Activated naive CD8-positive, alpha-beta T cell treated with anti-CD3 and anti-CD28 coated beads for 36 hours (primary cell): ENCODE measurements at regions not wholly inside any gene's neighbourhood (a gene's known extent, or its start where the extent isn't known, plus 50 kb on each side); places are given as distances from the start of the nearest gene placed in this dataset.

Experiments
- DNase-seq: peaks from one replicate; pipeline ENCODE4 v3.0.0; 2021
- H3K27ac Mint-ChIP-seq: one replicate; pipeline ENCODE4 v1.8.0; 2022; ENCODE audit warnings: mild to moderate bottlenecking, moderate library complexity, mixed read lengths
- H3K27me3 Mint-ChIP-seq: one replicate; pipeline ENCODE4 v1.8.0; 2022; ENCODE audit warnings: mild to moderate bottlenecking, mixed read lengths
- H3K36me3 Mint-ChIP-seq: one replicate; pipeline ENCODE4 v1.8.0; 2021; ENCODE audit warnings: mild to moderate bottlenecking, mixed read lengths
- H3K4me1 Mint-ChIP-seq: one replicate; pipeline ENCODE4 v1.8.0; 2021; ENCODE audit warnings: mixed read lengths
- H3K4me3 Mint-ChIP-seq: one replicate; pipeline ENCODE4 v1.8.0; 2022; ENCODE audit warnings: mild to moderate bottlenecking, moderate library complexity, mixed read lengths
- H3K9me3 Mint-ChIP-seq: one replicate; pipeline ENCODE4 v1.8.0; 2022; ENCODE audit warnings: mixed read lengths

DNA sequence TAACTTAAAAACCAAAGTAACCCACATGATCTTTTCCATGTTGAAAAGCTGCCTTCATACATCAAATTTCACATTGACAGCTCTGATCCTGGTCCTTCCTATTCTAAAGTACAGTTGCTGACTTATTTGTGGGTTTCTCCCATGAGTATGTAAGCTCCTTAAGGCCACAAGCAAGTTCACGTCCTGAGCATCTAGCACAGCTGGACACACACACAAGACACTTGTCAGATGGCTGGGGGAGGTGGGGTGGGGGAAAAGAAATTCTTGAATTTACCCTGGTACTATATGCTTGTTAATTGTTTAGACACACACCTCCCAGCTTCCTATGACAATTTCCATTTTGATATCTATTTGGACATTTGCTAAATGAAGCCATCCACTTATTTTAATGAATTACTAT is 162.8 kb downstream of the ZIC5 start:
- H3K36me3 Mint-ChIP-seq = no peaks in the 10 kb centered on the region
- H3K27ac Mint-ChIP-seq = no peak overlapping the region
- H3K4me3 Mint-ChIP-seq = no peak overlapping the region
- no peaks in the 10 kb centered on the region for H3K27me3 Mint-ChIP-seq
- H3K4me1 Mint-ChIP-seq = no peaks in the 10 kb centered on the region
- no peak for DNase-seq
- no peaks in the 10 kb centered on the region for H3K9me3 Mint-ChIP-seq

GRCh38 chr13:99806671-99807070 is 164.9 kb downstream of the ZIC5 start:
- Mint-ChIP-seq H3K27ac (no peak overlapping the region), H3K27me3 (no peaks in the 10 kb centered on the region), H3K36me3 (no peaks in the 10 kb centered on the region), H3K9me3 (no peaks in the 10 kb centered on the region), H3K4me3 (no peak overlapping the region), H3K4me1 (no peaks in the 10 kb centered on the region)
- DNase-seq = no peak

DNA sequence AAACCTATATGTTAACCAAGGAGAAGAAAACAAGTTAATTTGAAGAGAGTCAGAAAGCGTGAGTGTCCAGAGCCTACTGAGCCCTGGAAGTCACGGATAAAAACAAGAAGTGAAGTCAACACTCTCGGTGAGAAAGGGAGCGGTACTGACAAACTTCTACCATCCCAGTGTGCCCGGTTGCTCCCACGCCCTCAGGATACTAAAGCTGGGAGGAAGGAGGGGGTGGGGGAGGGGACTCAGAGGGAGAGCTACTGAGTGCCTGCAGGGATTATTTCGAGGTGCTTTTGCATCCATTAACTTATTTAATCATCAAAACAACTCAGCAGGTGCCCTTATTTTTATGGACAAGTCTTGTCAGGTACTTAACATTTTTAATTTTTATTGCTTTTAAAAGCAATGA is 166.2 kb downstream of the ZIC5 start:
- DNase-seq = no peak
- Mint-ChIP-seq H3K27me3 (no peaks in the 10 kb centered on the region), H3K9me3 (no peaks in the 10 kb centered on the region), H3K4me3 (no peak overlapping the region), H3K4me1 (no peaks in the 10 kb centered on the region), H3K36me3 (no peaks in the 10 kb centered on the region), H3K27ac (no peak overlapping the region)

DNA sequence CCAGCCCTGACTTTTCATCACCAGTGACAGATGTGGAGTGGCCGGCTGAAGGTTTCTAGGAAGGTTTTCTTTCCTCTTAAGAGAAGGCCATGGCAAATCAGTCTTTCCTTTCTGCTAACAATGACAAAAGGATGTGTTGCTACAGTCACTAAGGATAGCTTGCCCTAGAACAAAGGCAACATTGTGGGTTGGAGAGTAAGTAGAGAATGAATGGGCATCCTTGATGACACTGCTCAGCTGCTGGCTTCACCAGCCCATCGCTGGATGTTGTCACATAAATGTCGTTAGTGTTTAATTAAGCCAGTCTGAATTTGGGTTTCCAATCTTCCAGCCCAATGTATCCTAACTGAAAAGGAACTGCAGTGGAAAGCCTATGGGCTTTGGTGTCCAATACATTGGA is 168.4 kb downstream of the ZIC5 start:
- Mint-ChIP-seq H3K27me3 (no peaks in the 10 kb centered on the region), H3K4me1 (no peaks in the 10 kb centered on the region), H3K9me3 (no peaks in the 10 kb centered on the region), H3K27ac (no peak overlapping the region), H3K4me3 (no peak overlapping the region), H3K36me3 (no peaks in the 10 kb centered on the region)
- no peak for DNase-seq

DNA sequence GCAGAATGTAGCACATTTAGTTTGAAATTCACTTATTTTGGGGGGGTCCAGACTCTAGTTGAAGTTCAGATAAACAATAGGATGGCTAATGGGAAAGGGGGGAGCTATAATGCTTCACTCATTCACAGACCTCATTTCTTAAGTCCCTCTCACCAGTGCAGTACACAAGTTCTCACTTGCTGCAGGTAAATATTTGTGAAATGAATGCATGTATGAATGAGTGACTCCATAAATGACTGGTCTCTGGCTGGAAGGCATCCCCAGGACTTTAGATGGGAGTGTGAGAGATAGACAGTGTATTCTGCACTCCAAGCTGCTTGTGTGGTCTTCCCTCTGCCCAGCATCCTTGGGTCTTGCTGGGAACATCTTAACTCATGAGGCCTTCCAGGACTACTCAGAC is 169.2 kb downstream of the ZIC5 start:
- Mint-ChIP-seq H3K36me3 (no peaks in the 10 kb centered on the region), H3K27ac (no peak overlapping the region), H3K4me1 (no peaks in the 10 kb centered on the region), H3K4me3 (no peak overlapping the region), H3K27me3 (no peaks in the 10 kb centered on the region), H3K9me3 (no peaks in the 10 kb centered on the region)
- no peak for DNase-seq

DNA sequence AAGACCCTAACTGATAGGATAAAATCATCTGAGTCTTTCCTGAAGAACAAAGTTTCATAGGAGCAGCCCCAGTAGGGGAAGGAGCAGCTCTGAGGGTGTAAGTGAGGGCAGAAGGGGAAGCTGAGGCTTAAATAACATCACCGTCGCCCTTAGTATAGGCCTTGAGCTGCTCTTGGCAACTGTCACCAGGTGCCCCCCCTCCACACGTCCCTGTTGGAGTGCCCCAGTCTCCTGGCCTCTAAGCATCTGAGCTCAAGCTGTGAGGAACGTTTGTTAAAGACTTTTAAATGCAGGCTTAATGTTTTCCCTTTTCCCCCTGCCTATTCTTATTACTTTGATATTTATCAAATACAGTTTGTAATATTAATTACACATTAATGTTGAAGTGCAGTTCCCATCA is 170.6 kb downstream of the ZIC5 start:
- H3K27me3 Mint-ChIP-seq = no peaks in the 10 kb centered on the region
- no peaks in the 10 kb centered on the region for H3K36me3 Mint-ChIP-seq
- no peaks in the 10 kb centered on the region for H3K9me3 Mint-ChIP-seq
- H3K4me3 Mint-ChIP-seq = no peak overlapping the region
- H3K27ac Mint-ChIP-seq = no peak overlapping the region
- no peak for DNase-seq
- no peaks in the 10 kb centered on the region for H3K4me1 Mint-ChIP-seq

- Mint-ChIP-seq H3K4me1 (no peaks in the 10 kb centered on the region), H3K36me3 (no peaks in the 10 kb centered on the region), H3K27ac (no peak overlapping the region), H3K4me3 (no peak overlapping the region), H3K27me3 (no peaks in the 10 kb centered on the region), H3K9me3 (no peaks in the 10 kb centered on the region)
- no peak for DNase-seq
Measured at GRCh38 chr13:99800011-99800410, 171.6 kb downstream of the ZIC5 start.

GRCh38 chr13:99798756-99799155 is 172.8 kb downstream of the ZIC5 start:
- H3K27ac Mint-ChIP-seq = no peak overlapping the region
- H3K4me1 Mint-ChIP-seq = no peaks in the 10 kb centered on the region
- H3K27me3 Mint-ChIP-seq = no peaks in the 10 kb centered on the region
- no peak for DNase-seq
- no peaks in the 10 kb centered on the region for H3K36me3 Mint-ChIP-seq
- no peaks in the 10 kb centered on the region for H3K9me3 Mint-ChIP-seq
- H3K4me3 Mint-ChIP-seq = no peak overlapping the region

DNA sequence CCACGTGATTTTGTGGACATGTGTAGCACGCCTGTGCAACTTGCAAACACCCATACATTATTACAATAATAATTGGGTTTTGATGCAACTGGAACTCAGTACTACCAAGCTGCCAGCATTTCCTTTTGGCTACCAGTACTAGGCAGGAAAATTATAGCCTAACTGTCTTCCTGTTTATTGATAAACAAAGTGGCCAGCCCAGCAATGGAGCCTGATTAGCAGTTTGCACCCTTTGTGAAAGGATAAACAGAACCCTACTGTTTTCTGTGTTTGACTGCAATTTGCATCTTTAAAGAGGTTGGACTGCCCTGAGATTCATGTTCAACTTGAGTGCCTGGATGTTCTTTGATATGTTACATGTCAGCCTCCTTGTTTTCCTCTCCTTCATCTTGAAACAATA is 173.9 kb downstream of the ZIC5 start:
- H3K27ac Mint-ChIP-seq = no peak overlapping the region

GRCh38 chr13:99796175-99796819 is 175.3 kb downstream of the ZIC5 start:
- Mint-ChIP-seq H3K9me3 (no peaks in the 10 kb centered on the region), H3K27ac (no peak overlapping the region), H3K4me1 (no peaks in the 10 kb centered on the region), H3K4me3 (no peak overlapping the region), H3K36me3 (no peaks in the 10 kb centered on the region), H3K27me3 (no peaks in the 10 kb centered on the region)
- peak; percentile 15 for DNase-seq

More for the DNA sequence above, 173.9 kb downstream of the ZIC5 start:
- no peaks in the 10 kb centered on the region for H3K36me3 Mint-ChIP-seq
- H3K27me3 Mint-ChIP-seq = no peaks in the 10 kb centered on the region
- no peak for DNase-seq
- H3K4me3 Mint-ChIP-seq = no peak overlapping the region
- H3K9me3 Mint-ChIP-seq = no peaks in the 10 kb centered on the region
- no peaks in the 10 kb centered on the region for H3K4me1 Mint-ChIP-seq

DNA sequence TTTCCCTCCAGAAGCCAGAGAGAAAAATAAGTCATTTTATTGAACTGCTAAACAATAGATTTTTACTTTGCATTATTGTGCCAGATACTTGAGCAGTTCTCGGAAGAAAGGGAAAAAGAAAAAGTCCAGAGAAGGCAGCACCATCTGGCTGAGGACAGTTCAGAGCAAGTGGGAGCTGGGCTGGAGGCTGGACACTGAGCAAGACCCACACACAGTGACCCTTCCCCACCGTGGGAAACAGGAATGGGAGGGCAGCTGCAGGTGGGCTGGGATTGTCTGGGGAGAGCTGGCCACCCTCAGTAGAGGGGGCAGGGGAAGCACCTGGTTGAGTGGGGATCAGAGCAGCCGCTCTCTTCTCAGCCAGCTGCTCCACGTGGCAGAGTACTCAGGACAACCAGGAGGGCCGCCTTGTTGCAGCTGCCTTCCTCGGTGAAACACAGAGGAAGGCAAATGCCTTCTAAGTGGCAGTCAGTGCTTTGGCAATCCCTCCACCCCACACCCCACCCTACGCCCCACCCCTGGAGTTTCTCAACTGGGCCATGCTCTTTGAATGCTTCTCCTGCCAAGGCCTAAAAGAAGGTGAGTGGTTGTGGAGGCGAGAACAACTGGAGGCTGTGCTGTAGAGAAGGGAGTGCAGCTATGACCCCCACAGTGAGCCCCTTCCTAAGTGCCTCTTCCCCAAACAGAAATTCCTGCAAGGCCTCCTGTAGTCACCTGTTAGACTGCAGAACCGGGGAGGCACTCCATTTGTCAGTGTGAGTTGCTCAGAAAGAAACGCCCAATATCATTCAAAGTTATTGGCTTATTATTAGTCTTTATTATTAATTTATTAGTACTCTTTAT is 179.3 kb downstream of the ZIC5 start:
- Mint-ChIP-seq H3K36me3 (peaks cover 14% of the 10 kb centered on the region), H3K27ac (no peak overlapping the region), H3K27me3 (no peaks in the 10 kb centered on the region), H3K4me1 (no peaks in the 10 kb centered on the region), H3K4me3 (no peak overlapping the region), H3K9me3 (no peaks in the 10 kb centered on the region)
- DNase-seq = no peak

DNA sequence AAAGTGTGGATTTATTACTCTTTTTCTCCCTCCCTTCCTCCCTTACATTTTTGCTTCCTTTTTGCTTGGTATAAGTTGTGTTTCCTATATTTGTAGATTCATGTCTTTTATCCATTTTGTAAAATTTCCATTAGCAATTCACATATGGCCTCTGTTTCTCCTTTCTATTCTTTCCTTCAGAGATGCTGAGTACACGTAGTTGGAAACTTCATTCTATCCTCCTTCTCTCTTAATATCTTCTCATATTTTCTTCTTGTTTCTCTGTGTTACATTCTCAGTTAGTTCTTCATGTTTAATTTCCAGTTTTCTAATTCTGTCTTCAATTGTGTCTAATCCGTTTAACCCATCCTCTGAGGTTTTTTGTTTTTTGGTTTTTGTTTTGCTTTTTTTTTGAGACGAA is 188.9 kb downstream of the ZIC5 start:
- peaks cover 10% of the 10 kb centered on the region for H3K9me3 Mint-ChIP-seq
- no peak overlapping the region for H3K4me3 Mint-ChIP-seq
- no peaks in the 10 kb centered on the region for H3K27me3 Mint-ChIP-seq
- no peak for DNase-seq
- H3K27ac Mint-ChIP-seq = no peak overlapping the region
- H3K36me3 Mint-ChIP-seq = peaks cover 24% of the 10 kb centered on the region
- H3K4me1 Mint-ChIP-seq = no peaks in the 10 kb centered on the region

- DNase-seq = no peak
- H3K4me3 Mint-ChIP-seq = no peak overlapping the region
- no peaks in the 10 kb centered on the region for H3K4me1 Mint-ChIP-seq
- H3K27me3 Mint-ChIP-seq = no peaks in the 10 kb centered on the region
- H3K27ac Mint-ChIP-seq = no peak overlapping the region
- peaks cover 9% of the 10 kb centered on the region for H3K9me3 Mint-ChIP-seq
- peaks cover 26% of the 10 kb centered on the region for H3K36me3 Mint-ChIP-seq
Measured at GRCh38 chr13:99778500-99778899, 193.1 kb downstream of the ZIC5 start.

DNA sequence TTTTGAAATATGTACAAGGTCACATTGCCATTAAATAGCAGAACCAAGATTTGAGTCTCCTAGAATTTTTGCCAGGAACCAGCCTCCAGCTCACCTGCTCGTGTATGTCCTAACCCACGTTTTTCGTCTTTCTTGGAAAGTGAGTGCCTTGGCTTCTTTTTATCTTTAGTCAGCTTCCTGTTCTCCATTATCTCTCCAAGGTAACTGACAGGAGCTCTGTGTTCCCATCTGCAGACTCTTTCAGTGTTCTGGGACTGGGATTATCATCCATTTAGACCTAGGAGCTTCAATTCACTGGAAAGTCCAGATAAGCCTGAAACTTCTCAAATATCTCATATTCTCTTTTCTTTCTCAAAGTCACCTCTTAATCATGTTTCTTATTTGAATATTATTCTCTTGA is 193.7 kb downstream of the ZIC5 start:
- Mint-ChIP-seq H3K27me3 (no peaks in the 10 kb centered on the region), H3K4me1 (no peaks in the 10 kb centered on the region), H3K4me3 (no peak overlapping the region), H3K36me3 (peaks cover 27% of the 10 kb centered on the region), H3K27ac (no peak overlapping the region), H3K9me3 (peaks cover 8% of the 10 kb centered on the region)
- no peak for DNase-seq

DNA sequence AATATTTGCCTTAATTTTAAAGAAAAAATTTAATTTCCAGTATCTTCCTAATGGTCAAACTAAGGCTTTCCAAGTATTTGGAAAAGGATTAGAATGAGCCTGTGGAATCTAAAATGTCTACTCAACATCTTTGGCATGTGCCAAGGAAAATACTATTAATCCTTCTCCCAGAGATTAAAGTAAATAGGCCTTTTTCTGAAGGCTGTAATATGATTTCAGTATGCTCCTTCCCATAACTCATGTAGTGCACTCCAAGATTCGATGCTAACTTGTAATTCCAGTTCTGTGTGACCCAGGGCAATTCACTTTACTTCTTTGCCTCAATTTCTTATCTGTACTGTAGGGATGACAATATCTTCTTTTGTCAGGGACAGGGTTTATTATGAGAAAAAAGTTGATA is 196.9 kb downstream of the ZIC5 start:
- H3K27ac Mint-ChIP-seq = no peak overlapping the region
- no peaks in the 10 kb centered on the region for H3K4me1 Mint-ChIP-seq
- H3K27me3 Mint-ChIP-seq = no peaks in the 10 kb centered on the region
- no peak for DNase-seq
- peaks cover 13% of the 10 kb centered on the region for H3K36me3 Mint-ChIP-seq
- H3K4me3 Mint-ChIP-seq = no peak overlapping the region
- H3K9me3 Mint-ChIP-seq = no peaks in the 10 kb centered on the region

DNA sequence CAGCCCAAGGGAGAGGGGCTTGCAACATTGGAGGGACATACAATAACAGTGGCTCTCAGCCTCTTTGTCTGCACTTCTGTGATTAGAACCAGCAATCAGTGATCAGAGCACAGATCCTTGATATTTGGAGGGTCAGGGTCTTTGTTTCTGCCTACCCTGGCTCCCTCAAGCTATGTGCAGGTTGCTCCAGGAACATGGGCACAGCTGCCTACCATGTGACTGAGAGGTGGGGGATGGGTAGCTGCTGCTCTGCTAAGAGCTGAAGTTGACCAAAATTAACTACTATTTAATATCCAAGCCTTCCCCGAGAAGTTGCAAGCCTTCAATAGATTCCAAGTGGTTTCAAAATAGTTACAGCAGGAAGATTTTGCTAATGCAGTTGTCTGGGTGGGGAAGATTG is 202.6 kb downstream of the ZIC5 start:
- Mint-ChIP-seq H3K9me3 (peaks cover 24% of the 10 kb centered on the region), H3K4me3 (no peak overlapping the region), H3K4me1 (no peaks in the 10 kb centered on the region), H3K27me3 (no peaks in the 10 kb centered on the region), H3K27ac (no peak overlapping the region), H3K36me3 (peaks cover 18% of the 10 kb centered on the region)
- DNase-seq = no peak
